Right renal cortex interstitium (tissue), 3 donors: ENCODE measurements at regions not wholly inside any gene's neighbourhood (a gene's known extent, or its start where the extent isn't known, plus 50 kb on each side); places are given as distances from the start of the nearest gene placed in this dataset.
"Not testable (repeated sequence)": the region's sequence is repeated elsewhere in the genome, so short reads cannot be mapped to it uniquely, and the experiment has no call there.

Source experiments
- DNase-seq, 3 donors: peaks; one replicate each; pipeline ENCODE4 v3.0.0-alpha.2; 2013; ENCODE audit warnings: low read depth in 3 of 3, low spot score in 2 of 3

GRCh38 chr3:112765531-112765930 lies 81.1 kb downstream of the CD200R1L start:
- no peak for DNase-seq

- no peak for DNase-seq
These were observed 83.4 kb downstream of the CD200R1L start for GRCh38 chr3:112763258-112763657.

GRCh38 chr3:112761062-112761638 lies 85.5 kb downstream of the CD200R1L start:
- no peak for DNase-seq

GRCh38 chr3:112759681-112760080 lies 87.0 kb downstream of the CD200R1L start:
- DNase-seq: no peak

GRCh38 chr3:112759210-112759609 lies 87.5 kb downstream of the CD200R1L start:
- DNase-seq: no peak

- DNase-seq: no peak
These were observed 89.5 kb downstream of the CD200R1L start for GRCh38 chr3:112757197-112757596.

- DNase-seq: no peak
These were observed 90.6 kb downstream of the CD200R1L start for GRCh38 chr3:112755845-112756613.

- not testable (repeated sequence) for DNase-seq
These were observed 91.6 kb downstream of the CD200R1L start for GRCh38 chr3:112755046-112755445.

- no peak for DNase-seq
These were observed 94.8 kb downstream of the CD200R1L start for GRCh38 chr3:112751564-112752512.

GRCh38 chr3:112751061-112751460 lies 95.6 kb downstream of the CD200R1L start:
- DNase-seq: no peak

- no peak for DNase-seq
These were observed 99.0 kb downstream of the CD200R1L start for GRCh38 chr3:112747624-112748023.

GRCh38 chr3:112746675-112747280 lies 99.9 kb downstream of the CD200R1L start:
- DNase-seq: no peak

- DNase-seq: no peak
These were observed 101.0 kb downstream of the CD200R1L start for GRCh38 chr3:112745567-112746248.

- DNase-seq: no peak
These were observed 101.7 kb downstream of the CD200R1L start for GRCh38 chr3:112744825-112745566.

- DNase-seq: no peak
These were observed 102.6 kb downstream of the CD200R1L start for GRCh38 chr3:112744106-112744505.

GRCh38 chr3:112742934-112743333 lies 102.0 kb upstream of the CCDC80 start:
- DNase-seq: no peak

- no peak for DNase-seq
These were observed 101.0 kb upstream of the CCDC80 start for GRCh38 chr3:112741983-112742382.

- DNase-seq: no peak
These were observed 99.9 kb upstream of the CCDC80 start for GRCh38 chr3:112740835-112741234.

GRCh38 chr3:112739252-112739965 lies 98.5 kb upstream of the CCDC80 start:
- no peak for DNase-seq
